ENCODE measurements at regions not wholly inside any gene's neighbourhood (a gene's known extent, or its start where the extent isn't known, plus 50 kb on each side); places are given as distances from the start of the nearest gene placed in this dataset.

DNA sequence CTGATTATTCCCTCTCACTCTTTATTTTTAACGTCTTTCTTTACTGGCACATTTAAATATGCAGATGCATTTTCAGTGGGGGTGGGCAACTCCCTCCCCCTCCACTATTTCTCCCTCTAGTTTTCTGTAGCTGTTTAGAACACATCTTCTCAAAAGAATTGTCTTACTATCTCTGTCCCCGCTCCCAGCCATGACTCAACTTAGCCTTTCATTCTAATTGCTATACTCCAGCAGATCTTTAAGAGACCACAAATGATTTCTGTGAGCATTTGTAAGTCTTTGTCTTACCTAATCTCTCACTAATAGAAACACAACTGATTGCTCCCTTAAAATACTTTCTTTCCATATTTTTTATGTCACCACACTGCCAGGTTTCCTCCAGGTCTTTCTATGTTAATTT is 350.9 kb downstream of the SPRY2 start:
- no peak overlapping the region for H3K4me3 ChIP-seq
- 78 to 84% (median 80%) methylated on average over 2 of the region's 2 CpGs for WGBS, 4 donors
- H3K27ac ChIP-seq, result no peak overlapping the region
- intact Hi-C loops (cut with DNase I), result no loop called here
- no peak for DNase-seq
- H3K36me3 ChIP-seq, result no peaks in the 10 kb centered on the region
- ATAC-seq, result no peak
- no peaks in the 10 kb centered on the region for H3K4me1 ChIP-seq
- TF ChIP-seq, protein P1, sequence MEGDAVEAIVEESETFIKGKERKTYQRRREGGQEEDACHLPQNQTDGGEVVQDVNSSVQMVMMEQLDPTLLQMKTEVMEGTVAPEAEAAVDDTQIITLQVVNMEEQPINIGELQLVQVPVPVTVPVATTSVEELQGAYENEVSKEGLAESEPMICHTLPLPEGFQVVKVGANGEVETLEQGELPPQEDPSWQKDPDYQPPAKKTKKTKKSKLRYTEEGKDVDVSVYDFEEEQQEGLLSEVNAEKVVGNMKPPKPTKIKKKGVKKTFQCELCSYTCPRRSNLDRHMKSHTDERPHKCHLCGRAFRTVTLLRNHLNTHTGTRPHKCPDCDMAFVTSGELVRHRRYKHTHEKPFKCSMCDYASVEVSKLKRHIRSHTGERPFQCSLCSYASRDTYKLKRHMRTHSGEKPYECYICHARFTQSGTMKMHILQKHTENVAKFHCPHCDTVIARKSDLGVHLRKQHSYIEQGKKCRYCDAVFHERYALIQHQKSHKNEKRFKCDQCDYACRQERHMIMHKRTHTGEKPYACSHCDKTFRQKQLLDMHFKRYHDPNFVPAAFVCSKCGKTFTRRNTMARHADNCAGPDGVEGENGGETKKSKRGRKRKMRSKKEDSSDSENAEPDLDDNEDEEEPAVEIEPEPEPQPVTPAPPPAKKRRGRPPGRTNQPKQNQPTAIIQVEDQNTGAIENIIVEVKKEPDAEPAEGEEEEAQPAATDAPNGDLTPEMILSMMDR (IDR thresholded peaks at IDR 0.05), result no peak
- no peak for TF ChIP-seq POLR2A (IDR thresholded peaks at IDR 0.05)
- no peaks in the 10 kb centered on the region for H3K9me3 ChIP-seq
- no peaks in the 10 kb centered on the region for H3K27me3 ChIP-seq

DNA sequence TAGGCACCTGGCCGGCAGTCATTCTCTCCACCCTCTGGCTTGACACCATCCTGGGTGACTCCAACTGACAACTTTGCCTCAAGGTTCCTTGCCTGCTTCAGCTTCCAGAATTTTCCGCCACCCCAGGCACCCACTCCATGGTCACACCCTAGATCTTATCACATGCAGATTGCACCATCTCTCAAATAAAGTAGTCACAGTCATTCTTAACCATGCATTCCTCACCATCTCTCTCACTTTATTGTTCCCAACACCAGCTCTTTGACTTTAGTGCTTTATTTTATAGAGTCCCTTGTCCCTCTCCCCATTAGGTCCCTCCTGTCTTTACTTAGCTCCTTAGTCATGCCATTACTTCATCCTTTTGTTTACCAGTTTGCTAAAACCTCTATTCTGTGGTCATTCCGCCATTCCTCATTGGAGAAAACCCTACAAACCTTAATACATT is 351.7 kb downstream of the SPRY2 start:
- 95 to 97% (median 96%) methylated on average over 3 of the region's 3 CpGs for WGBS, 4 donors
- TF ChIP-seq POLR2A (IDR thresholded peaks at IDR 0.05), result no peak
- TF ChIP-seq, protein P1 (IDR thresholded peaks at IDR 0.05), result no peak
- Histone ChIP-seq H3K4me3 (no peak overlapping the region), H3K27ac (no peak overlapping the region), H3K9me3 (no peaks in the 10 kb centered on the region), H3K27me3 (no peaks in the 10 kb centered on the region), H3K36me3 (no peaks in the 10 kb centered on the region), H3K4me1 (no peaks in the 10 kb centered on the region)
- DNase-seq, result no peak
- intact Hi-C loops (cut with DNase I), result no loop called here
- no peak for ATAC-seq

DNA sequence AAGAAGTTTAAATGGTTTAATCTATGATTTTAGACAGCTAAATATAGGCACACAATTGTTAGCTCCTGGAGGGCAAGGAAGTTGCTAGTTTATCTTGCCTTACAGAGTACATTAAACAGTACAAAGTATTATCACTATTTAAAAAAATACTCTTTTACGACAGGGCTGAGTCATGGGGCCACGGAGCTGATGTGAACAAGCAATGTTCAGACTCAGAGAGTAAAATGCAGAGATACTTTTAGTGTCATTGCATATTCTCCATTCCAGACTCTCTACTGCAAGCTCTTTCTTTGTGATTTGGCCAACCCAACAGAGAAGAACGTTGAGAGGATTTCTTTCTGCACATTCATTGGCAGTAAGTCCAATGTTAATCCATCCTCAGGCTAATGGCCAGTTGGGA is 352.4 kb downstream of the SPRY2 start:
- Histone ChIP-seq H3K36me3 (no peaks in the 10 kb centered on the region), H3K9me3 (no peaks in the 10 kb centered on the region), H3K4me3 (no peak overlapping the region), H3K27me3 (no peaks in the 10 kb centered on the region), H3K4me1 (no peaks in the 10 kb centered on the region), H3K27ac (no peak overlapping the region)
- DNase-seq (no peak), ATAC-seq (no peak)
- 32 to 53% (median 38%) methylated on average over 3 of the region's 3 CpGs for WGBS, 4 donors
- intact Hi-C loops (cut with DNase I), result no loop called here
- TF ChIP-seq POLR2A (IDR thresholded peaks at IDR 0.05), result no peak
- TF ChIP-seq, protein P1 (IDR thresholded peaks at IDR 0.05), result no peak

DNA sequence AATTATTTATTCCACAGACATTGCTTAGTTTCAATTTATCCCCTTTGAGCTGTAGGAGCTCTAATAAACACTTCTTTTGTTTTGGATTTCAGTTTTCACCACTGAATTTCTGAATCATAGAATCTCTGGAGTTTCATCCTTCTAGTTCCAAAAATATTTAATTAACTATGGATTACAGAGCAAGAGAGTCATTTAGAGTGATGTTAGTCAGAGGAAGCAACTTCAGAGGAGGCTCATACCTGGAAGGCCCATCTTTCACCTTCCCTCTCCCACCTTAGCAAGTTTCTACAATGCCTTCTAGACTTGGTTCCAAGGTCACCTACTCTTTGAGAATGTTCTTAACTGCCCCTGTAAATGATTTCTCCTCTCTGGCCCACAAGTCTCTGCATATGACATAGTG is 353.2 kb downstream of the SPRY2 start:
- ATAC-seq (no peak), DNase-seq (no peak)
- Histone ChIP-seq H3K4me1 (no peaks in the 10 kb centered on the region), H3K27me3 (no peaks in the 10 kb centered on the region), H3K36me3 (no peaks in the 10 kb centered on the region), H3K27ac (no peak overlapping the region), H3K4me3 (no peak overlapping the region), H3K9me3 (peaks cover 0 to under 1% (median 0%) of the 10 kb centered on the region in 12 donors)
- TF ChIP-seq, protein P1 (IDR thresholded peaks at IDR 0.05), result no peak
- no peak for TF ChIP-seq POLR2A (IDR thresholded peaks at IDR 0.05)
- intact Hi-C loops (cut with DNase I), result no loop called here

Measured in heart left ventricle (tissue), 16 donors.